GM21737 (cell line): ENCODE measurements at regions not wholly inside any gene's neighbourhood (a gene's known extent, or its start where the extent isn't known, plus 50 kb on each side); places are given as distances from the start of the nearest gene placed in this dataset.

Experiments
- ATAC-seq: cut with Tn5 transposase; IDR thresholded peaks from one replicate; pipeline ENCODE4 v1.9.1; 2021; ENCODE audit warnings: mild to moderate bottlenecking, moderate library complexity; ENCODE audit not compliant: unreplicated experiment

DNA sequence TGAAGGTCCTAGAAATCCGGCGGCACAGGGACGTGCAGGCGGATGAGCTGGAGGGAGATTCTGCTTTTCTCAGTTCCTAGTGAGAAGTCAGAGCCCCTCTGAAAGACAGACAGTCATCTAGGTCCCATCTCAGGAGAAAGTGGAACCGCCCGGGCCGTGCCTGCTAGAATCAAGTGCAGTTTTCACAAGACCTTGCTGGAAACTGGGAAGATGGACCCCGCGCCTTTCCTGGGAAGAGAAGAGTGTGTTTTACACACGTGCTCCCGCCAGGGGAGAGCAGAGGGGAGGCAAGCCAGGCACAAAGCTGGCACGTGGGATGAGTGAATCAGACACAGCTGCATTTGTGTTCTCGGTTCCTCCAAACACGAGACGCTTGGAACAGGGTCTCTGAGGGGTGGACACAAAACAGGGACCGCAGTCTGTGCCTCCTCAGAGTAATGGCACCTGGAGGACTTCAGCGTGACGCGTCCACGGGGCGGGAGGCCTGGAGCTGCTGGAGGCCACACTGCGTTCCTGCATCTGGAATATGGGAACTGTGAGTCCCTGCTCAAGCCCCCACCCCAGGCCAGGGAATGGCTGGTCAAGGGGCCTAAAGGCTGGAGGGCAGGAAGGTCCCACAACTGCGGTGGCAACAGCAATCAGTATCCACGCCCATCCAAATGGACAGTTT is 218.3 kb downstream of the BRD1 start:
- ATAC-seq = no peak

- no peak for ATAC-seq
Observed at GRCh38 chr22:49608660-49609059, 219.0 kb downstream of the BRD1 start.

DNA sequence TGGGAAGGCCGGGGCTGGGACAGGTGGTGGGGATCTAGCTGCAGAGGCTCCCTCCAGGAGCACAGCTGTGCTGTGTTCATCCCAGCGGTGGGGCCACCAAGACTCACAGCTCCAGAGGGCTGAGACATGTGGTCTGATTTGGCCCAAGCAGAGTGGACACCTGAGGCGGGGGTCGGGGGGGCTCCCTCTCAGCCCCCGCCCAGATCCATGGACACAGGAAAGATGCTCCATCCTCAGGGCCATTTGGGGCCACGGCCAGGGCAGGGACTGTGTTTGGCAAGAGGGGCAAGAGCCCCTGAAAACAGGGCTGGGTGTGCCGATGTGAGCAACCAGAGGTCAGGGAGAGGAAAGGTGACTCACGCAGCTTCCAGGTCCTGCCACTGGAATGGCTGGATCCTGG is 219.4 kb downstream of the BRD1 start:
- ATAC-seq = no peak

DNA sequence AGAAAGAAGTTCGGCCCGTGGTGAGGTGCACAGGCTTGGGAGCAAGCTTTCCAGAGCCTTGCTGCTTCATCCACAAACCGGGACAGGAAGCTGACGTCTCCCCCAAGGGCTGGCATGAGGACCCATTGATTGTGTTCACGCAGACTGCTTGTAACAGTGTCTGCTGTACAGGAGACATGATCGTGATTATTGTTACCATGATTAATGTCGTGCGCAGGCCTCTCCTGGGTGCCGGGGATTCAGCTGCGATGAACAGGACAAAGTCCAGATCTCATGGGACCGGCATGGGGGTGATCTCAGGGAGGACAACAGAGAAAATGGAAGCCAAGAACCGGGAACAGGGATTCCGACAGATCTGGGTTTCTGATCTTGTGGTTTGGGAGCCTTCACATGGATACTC is 219.9 kb downstream of the BRD1 start:
- ATAC-seq = no peak

GRCh38 chr22:49606562-49607290 is 220.9 kb downstream of the BRD1 start:
- no peak for ATAC-seq

DNA sequence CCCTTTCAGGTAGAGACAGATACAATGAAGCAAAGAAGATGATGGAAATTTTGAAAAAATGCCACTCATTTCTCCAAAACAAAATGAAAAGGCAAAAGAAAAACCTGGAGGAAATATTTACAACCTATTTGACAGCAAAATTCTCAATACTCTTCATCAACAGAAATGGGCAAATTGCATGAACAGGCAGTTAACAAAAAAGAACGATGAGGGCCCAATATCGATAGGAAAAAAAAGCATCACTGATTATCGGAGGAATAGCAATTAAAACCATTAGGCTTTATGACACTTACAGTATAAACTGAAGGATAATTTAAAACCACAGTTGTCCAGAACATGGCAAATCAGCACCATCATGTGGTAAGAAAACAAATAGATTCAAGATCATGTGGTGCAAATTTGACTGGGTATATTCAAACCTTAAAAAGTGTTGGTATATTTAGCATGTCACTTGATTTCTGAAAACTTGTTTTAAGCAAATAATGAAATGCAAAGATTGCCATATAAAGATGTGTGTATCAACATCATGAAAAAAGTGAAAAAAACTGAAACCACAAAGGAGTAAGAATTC is 222.9 kb downstream of the BRD1 start:
- ATAC-seq = no peak

GRCh38 chr22:49603016-49603415 is 224.7 kb downstream of the BRD1 start:
- ATAC-seq = no peak

- no peak for ATAC-seq
Observed at GRCh38 chr22:49602481-49602880, 225.2 kb downstream of the BRD1 start.

- no peak for ATAC-seq
Observed at GRCh38 chr22:49601614-49602321, 225.9 kb downstream of the BRD1 start.

DNA sequence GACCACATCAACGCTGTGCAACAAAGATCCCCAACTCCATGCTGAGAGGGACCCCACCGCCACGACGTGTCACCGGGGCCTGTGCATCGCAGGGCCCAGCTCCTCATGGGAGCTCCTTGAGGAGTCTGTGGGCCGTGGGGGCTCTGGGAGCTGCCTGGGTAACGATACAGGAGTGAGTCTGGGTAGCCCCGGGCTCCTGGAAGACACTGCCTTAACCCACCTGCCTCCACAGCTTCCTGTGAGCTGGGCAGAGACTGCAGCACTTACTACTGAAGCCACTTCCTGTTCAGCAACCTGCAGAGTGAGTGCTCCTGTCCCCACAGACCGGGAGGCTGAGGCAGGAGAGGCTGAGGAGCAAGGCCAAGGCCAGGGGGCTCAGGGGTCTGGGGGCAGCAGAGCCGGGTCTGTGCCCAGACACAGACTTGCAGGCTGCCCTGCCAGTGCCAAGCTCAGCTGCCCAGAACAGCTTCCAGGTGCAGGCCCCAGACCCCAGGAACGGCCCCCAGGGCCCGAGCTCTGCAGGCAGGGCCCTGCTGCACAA is 226.7 kb downstream of the BRD1 start:
- no peak for ATAC-seq

DNA sequence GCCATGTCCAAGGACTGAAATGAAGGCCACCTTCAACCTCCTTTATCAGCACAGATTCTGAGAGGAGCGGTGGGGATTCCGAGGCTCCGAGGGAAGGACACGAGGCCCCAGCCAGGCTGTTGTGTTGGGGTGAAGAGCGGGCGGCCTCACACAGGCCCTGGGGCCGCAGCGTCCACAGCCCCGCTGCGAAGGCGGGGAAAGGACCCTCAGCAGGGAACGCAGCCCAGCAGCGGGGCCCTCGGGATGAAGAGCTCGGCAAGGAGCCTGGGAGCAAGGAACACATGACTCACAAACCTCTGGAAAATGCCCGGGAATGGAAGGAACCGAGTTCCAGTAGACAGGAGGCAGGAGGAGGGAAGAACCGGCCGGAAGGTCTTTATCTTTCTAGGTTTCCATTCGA is 227.2 kb downstream of the BRD1 start:
- no peak for ATAC-seq

DNA sequence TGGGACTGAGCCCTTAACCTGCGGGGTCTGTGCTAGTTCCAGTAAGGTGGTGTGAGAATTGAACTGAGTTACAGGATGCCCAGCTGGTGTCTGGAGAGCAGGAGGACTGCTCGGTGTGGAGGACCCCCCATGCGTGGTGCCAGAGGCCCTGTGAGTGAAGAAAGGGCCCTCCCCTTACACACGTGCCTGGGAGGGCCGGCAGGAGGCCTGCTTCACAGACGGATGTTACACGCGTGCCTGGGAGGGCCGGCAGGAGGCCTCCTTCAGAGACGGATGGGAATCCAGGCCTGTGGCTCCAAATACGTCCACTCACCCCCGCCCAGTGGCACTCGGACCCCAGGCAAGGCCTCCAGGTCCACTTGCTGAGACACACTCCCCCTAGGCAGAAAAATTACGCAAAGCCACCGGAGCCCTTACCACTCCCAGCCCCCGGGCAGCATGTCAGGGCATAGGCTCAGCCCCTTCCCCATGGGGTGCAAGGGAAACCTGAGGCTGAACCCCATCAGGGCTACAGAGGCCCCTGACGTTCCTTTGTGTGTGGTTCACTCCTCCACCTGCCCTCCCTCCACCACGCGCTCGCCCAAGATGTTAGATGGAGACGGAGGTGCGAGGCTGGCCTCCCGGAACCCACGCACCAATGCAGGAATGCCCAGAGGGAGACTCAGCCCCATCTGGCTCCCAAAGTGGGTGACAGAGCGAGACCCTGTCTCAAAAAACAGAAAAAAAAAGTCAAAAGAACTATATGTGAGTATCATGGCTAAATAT is 227.8 kb downstream of the BRD1 start:
- no peak for ATAC-seq

GRCh38 chr22:49599039-49599438 is 228.6 kb downstream of the BRD1 start:
- no peak for ATAC-seq

DNA sequence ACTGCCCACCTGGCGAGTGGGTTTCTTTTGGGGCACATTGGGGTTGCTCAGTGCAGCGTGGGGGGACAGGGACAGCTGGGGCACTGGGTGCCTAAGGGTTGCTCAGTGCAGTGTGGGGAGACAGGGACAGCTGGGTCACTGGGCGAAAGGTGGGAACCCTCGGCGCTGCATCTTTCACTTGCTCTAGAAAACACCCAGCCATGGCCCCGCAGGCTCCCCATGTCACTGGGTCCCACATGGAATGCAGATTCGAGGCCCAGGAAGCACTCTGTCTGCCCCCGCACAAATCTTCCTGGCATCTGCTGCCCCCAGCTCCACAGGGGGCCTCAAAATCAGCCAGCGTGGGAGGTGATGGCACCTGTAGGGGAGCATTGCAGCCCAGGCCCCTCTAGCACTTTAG is 229.3 kb downstream of the BRD1 start:
- no peak for ATAC-seq

DNA sequence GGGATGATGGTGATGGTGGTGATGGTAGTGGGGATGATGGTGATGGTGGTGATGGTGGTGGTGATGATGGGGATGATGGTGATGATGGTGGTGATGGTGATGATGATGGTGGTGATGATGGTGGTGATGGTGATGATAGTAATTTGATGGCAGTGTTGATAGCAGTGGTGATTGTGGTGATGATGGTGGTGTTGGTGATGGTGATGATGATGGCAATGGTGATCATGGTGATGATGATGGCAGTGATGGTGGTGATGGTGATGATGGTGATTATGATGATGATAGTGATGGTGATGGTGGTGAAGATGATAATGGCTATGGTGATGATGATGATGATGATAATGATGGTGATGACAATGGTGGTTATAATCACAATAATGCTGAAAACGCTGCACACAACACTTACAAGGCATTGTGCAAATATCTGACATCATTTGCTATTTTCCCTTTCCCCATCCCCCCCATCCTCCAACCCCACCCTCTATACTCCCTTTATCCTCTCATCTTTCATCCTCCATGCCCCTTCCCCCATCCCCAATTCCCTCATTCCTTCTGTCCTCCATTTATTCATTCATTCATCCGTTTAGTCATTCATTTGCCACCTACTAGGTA is 230.1 kb downstream of the BRD1 start:
- ATAC-seq = no peak

DNA sequence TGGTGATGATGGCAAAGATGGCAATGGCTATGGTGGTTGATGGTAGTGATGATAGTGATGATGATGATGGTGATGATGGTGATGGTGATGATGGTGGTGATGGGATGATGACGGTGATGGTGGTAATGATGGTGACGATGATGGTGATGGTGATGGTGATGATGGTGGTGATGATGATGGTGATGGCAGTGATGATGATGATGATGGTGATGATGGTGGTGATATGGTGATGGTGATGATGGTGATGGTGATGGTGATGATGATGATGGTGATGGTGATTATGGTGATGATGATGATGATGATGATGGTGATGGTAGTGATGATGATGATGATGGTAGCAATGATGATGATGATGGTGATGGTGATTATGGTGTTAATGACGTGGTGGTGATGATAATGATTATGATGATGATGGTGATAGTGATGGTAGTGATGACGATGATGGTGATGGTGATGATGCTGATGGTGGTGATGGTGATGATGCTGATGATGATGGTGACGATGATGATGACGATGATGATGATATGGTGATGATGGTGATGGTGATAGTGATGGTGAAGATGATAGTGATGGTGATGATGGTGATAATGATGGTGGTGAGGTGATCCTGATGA is 232.1 kb downstream of the BRD1 start:
- ATAC-seq = no peak

DNA sequence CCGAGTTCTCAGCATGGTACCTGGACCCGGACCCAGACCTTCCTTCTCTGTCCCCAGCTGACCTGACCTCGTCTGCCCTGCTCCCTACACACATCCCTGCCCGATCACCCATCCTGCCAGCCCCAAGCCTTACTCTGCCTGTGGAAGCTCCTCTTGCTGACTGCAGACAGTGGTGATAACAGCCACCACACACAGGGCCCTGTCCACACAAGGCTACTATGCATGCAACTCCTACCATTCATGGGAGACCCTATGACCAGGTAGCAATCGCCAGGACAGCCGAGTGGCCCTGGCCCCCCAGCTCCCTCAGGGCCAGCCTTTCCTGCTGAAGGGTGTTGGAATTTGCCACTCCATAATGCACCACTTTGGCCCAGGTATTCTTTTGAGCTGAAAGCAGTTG is 233.6 kb downstream of the BRD1 start:
- no peak for ATAC-seq

GRCh38 chr22:49593509-49593908 is 234.2 kb downstream of the BRD1 start:
- no peak for ATAC-seq

GRCh38 chr22:49592780-49593501 is 234.7 kb downstream of the BRD1 start:
- ATAC-seq = no peak
